SK-N-SH (cell line): ENCODE measurements at regions not wholly inside any gene's neighbourhood (a gene's known extent, or its start where the extent isn't known, plus 50 kb on each side); places are given as distances from the start of the nearest gene placed in this dataset.

ENCODE experiments used
- CTCF ChIP-seq: fragments of 200-600 bp; sonication (generic); IDR thresholded peaks from 2 replicates; pipeline ENCODE4 v1.6.1; 2017; ENCODE audit warnings: antibody characterized with exemption, mild to moderate bottlenecking, moderate library complexity
- MAX ChIP-seq: IDR thresholded peaks from 2 replicates; pipeline ENCODE4 v1.4.0; 2012; ENCODE audit warnings: low read depth
- RAD21 ChIP-seq: IDR thresholded peaks from 2 replicates; pipeline ENCODE4 v1.6.1; 2012; ENCODE audit warnings: mild to moderate bottlenecking, low read length
- RFX5 ChIP-seq: IDR thresholded peaks from 2 replicates; pipeline ENCODE4 v1.6.1; 2012; ENCODE audit warnings: mild to moderate bottlenecking, improper control_type of control experiment, low read length
- SIN3A ChIP-seq: IDR thresholded peaks from 2 replicates; pipeline ENCODE4 v1.6.1; 2012; ENCODE audit warnings: low read depth, mild to moderate bottlenecking, low read length, moderate library complexity, borderline replicate concordance
- SMC3 ChIP-seq: IDR thresholded peaks from 2 replicates; pipeline ENCODE4 v1.6.1; 2012; ENCODE audit warnings: low read depth, low read length, improper control_type of control experiment

GRCh38 chr10:21047096-21047495 is 150.0 kb upstream of the NEBL start:
- TF ChIP-seq RAD21 (no peak), SIN3A (no peak), MAX (no peak), RFX5 (no peak), CTCF (no peak), SMC3 (no peak)
